ENCODE measurements at regions not wholly inside any gene's neighbourhood (a gene's known extent, or its start where the extent isn't known, plus 50 kb on each side); places are given as distances from the start of the nearest gene placed in this dataset.

DNA sequence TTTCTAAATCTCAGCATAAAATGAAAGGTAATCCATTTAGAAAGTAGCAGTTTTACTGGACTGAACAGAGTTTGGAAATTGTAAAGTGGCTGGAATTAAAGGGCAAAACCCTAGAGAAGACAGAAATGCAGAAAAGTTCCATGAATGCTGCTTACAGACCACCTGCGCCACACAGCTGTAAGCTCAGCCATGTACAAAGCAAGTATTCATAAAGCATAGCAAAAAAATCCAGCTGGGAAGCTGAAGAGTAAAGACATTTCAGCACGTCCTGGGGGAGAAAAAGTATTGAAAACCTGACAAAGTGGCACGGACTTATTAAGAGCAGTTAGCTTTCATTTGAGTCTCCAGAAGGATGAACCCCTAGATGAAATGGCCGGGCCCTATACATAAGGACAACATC, 220.1 kb upstream of the CNTN5 start:
- Mint-ChIP-seq H3K9me3 (peaks cover 3% of the 10 kb centered on the region), H3K4me1 (no peaks in the 10 kb centered on the region), H3K27me3 (no peaks in the 10 kb centered on the region), H3K27ac (no peak overlapping the region), H3K4me3 (no peak overlapping the region), H3K36me3 (ENCODE audit: low read depth) (no peaks in the 10 kb centered on the region)
- no peak for ATAC-seq (replicated peaks)

DNA sequence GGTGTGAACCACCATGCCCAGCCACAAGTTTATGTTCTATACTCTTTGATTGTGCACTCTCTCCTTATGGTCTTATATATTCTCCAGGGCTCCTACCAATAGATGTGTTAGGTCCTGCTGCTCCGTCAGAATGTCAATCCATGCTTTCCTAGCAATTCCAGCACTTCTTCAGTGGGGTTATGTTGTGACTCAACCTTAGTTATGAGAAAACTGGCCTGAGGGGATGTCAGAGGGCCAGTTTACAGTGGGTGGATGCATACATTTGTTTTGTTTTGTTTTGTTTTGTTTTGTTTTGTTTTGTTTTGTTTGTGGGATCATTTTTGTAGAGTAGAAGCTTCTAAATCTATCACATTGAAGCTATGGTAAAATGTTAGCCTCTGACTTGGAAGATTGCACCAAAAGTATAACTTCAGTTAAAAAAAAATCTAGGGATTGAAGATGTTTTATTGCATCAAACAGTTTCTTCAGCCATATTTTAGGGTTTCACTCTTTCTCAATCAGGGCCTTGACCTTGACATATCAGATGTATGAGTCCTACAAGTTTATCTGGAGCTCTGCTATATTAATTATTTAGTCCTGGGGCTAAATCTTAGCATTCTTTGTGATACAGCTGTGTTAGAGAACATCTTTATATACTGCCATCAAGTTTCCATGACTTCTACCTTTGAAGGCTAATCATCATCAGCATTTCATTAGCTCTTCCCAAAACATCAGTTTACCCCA, 191.6 kb upstream of the CNTN5 start:
- no peak overlapping the region for H3K4me3 Mint-ChIP-seq
- ATAC-seq (replicated peaks), result no peak
- no peak overlapping the region for H3K27ac Mint-ChIP-seq
- H3K27me3 Mint-ChIP-seq, result no peaks in the 10 kb centered on the region
- H3K36me3 Mint-ChIP-seq (ENCODE audit: low read depth), result no peaks in the 10 kb centered on the region
- peaks cover 10% of the 10 kb centered on the region for H3K9me3 Mint-ChIP-seq
- H3K4me1 Mint-ChIP-seq, result no peaks in the 10 kb centered on the region

DNA sequence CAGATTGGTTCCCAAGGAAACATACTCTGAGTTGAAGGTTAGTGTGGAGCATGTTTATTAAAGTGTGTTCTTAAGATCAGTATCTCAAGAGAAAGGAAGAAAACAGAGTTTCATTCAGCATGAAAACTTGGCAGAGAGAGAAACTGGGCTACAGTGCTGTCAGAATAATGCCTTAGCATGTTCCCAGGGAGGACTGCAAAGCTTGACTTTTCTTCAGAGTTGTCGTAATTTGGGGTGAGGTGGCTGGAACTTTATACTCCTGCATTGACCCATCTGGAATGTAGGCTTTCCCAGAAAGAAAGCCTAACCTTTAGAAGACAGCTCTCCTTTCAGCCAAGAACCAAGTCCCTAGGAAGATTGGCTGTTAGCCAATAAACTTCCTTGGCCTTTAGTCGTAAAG, 190.8 kb upstream of the CNTN5 start:
- no peaks in the 10 kb centered on the region for H3K4me1 Mint-ChIP-seq
- ATAC-seq (replicated peaks), result no peak
- no peak overlapping the region for H3K4me3 Mint-ChIP-seq
- no peaks in the 10 kb centered on the region for H3K27me3 Mint-ChIP-seq
- no peak overlapping the region for H3K27ac Mint-ChIP-seq
- H3K36me3 Mint-ChIP-seq (ENCODE audit: low read depth), result no peaks in the 10 kb centered on the region
- peaks cover 14% of the 10 kb centered on the region for H3K9me3 Mint-ChIP-seq

DNA sequence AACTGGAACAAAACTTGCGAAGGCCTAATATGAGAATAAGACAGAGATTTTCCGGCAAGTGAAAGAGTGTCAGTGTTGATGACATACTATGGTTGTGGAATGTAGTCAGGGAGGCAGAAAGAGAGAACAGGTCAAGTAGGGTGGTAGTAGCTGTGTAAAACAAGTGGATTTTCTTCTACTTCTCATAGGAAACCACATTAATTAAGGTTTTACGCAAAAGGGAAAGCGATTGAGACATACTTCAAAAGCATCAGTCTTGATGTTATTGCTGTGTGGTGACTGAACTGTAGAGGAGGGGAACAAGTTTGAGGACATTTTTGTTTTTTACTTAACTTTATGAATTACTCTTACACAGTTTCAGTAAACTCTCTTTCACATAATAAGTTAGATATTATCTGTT, 186.0 kb upstream of the CNTN5 start:
- ATAC-seq (replicated peaks), result no peak
- Mint-ChIP-seq H3K27ac (no peak overlapping the region), H3K4me3 (no peak overlapping the region), H3K27me3 (no peaks in the 10 kb centered on the region), H3K4me1 (no peaks in the 10 kb centered on the region), H3K9me3 (peaks cover 9% of the 10 kb centered on the region), H3K36me3 (ENCODE audit: low read depth) (no peaks in the 10 kb centered on the region)

DNA sequence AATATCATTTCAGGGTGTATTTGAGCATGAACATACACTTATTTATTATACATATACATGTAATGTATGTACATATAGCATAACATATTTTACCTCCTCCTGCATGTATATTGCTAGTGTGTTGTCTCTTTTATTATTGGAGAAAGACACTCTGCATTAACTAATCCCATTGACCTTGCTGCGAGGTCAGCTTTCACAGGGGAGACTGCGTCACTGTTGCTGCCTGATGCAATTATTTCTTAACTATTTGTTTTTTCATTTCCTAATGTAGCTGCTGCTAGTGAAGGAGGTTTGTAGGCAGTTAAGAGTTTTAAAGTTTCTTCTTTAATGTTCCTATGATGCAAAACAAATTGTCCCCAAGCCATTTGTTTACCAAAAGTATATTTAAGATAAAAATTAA, 185.4 kb upstream of the CNTN5 start:
- no peaks in the 10 kb centered on the region for H3K4me1 Mint-ChIP-seq
- no peak overlapping the region for H3K4me3 Mint-ChIP-seq
- H3K36me3 Mint-ChIP-seq (ENCODE audit: low read depth), result no peaks in the 10 kb centered on the region
- H3K9me3 Mint-ChIP-seq, result peaks cover 9% of the 10 kb centered on the region
- no peak for ATAC-seq (replicated peaks)
- H3K27ac Mint-ChIP-seq, result no peak overlapping the region
- H3K27me3 Mint-ChIP-seq, result no peaks in the 10 kb centered on the region

DNA sequence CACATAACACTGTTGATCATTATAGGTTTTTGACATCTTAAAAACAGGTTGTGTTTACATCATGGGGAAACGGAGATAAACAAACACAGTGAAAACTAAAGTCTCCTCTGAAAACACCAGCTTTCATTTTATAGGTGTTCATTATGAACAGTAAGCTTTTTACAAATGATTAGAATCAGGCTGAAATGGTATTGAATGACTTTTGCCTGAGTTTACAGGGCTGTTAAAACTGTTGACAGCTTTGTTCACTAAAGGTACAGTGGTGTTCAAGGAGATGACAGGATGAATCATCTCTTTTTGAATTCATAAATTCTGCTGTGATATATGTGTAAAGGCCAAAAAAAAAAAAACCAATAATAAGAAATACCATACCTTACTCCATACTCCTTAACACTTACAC, 184.6 kb upstream of the CNTN5 start:
- Mint-ChIP-seq H3K27me3 (no peaks in the 10 kb centered on the region), H3K9me3 (peaks cover 9% of the 10 kb centered on the region), H3K4me1 (no peaks in the 10 kb centered on the region), H3K36me3 (ENCODE audit: low read depth) (no peaks in the 10 kb centered on the region), H3K27ac (no peak overlapping the region), H3K4me3 (no peak overlapping the region)
- ATAC-seq (replicated peaks), result no peak

DNA sequence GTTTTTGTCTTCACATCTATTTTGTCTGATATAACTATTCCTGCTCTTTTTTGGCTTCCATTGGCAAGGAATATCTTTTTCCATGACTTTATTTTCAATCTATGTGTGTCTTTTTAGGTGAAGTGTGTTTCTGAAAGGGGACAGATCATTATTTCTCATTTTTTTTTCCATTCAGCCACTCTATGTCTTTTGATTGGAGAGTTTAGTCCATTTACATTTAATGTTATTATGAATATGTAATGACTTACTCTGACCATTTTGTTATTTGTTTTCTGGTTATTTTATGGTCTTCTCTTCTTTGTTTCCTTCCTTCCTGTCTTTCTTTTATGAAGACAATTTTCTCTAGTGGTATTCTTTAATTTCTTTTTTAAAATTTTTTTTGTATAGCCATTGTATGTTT, 178.6 kb upstream of the CNTN5 start:
- no peak for ATAC-seq (replicated peaks)
- Mint-ChIP-seq H3K27me3 (no peaks in the 10 kb centered on the region), H3K4me1 (no peaks in the 10 kb centered on the region), H3K4me3 (no peak overlapping the region), H3K36me3 (ENCODE audit: low read depth) (no peaks in the 10 kb centered on the region), H3K9me3 (peaks cover 13% of the 10 kb centered on the region), H3K27ac (no peak overlapping the region)

DNA sequence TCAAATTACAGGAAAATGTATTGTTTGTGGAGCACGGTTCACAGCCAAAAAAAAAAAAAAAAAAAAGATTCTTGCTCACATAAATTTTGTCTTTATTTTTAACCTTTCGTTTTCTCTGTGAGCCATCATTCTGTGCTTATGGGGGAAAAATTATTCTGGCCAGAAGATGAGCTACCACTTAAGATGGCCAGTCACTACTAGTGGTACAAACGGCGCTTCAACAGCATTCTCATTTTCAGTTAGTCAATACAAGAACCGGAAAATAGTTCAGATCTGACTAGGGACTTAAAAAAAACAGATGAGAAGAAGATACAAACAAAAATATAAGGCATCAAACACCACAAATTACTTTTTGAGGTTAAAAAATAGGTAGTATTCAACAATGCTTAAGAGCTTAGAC, 158.6 kb upstream of the CNTN5 start:
- Mint-ChIP-seq H3K36me3 (ENCODE audit: low read depth) (no peaks in the 10 kb centered on the region), H3K9me3 (peaks cover 24% of the 10 kb centered on the region), H3K4me3 (no peak overlapping the region), H3K27me3 (no peaks in the 10 kb centered on the region), H3K27ac (no peak overlapping the region), H3K4me1 (no peaks in the 10 kb centered on the region)
- ATAC-seq (replicated peaks), result no peak

DNA sequence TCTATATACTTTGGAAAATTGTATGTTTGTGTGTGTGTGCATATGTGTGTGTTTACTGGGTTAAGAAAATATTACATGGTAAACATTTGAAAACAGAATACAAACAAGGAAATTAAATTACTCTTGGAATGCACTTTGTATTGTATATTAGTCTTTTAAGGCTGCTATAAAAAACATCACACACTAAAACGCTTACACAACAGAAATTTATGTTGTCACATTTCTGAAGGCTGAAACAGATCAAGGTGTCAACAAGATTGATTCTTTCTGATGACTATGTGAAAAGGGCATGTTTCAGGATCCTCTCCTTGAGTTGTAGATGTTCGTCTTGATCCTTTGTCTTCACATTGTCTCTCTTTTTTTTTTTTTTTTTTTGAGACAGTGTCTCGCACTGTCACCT, 149.1 kb upstream of the CNTN5 start:
- H3K27me3 Mint-ChIP-seq, result no peaks in the 10 kb centered on the region
- no peak overlapping the region for H3K27ac Mint-ChIP-seq
- no peaks in the 10 kb centered on the region for H3K4me1 Mint-ChIP-seq
- no peak for ATAC-seq (replicated peaks)
- no peak overlapping the region for H3K4me3 Mint-ChIP-seq
- no peaks in the 10 kb centered on the region for H3K36me3 Mint-ChIP-seq (ENCODE audit: low read depth)
- H3K9me3 Mint-ChIP-seq, result peaks cover 17% of the 10 kb centered on the region

DNA sequence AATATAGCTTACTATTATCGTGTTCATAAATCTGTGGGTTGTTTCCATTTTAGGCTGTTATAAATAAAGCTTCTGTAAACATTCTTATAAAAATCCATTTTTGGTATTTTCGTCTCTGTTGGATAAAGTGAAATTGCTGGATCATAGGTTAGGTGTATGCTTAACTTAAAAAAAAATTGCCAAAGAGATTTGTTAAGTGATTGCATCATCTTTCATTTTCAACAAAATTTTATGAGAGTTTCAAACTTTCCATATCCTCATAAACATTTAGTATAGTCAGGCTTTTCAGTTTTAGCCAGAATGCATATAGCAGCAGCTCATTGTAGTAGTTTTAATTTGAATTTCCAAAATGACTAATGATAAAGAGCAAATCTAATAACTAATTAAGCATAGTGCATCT, 146.7 kb upstream of the CNTN5 start:
- H3K27me3 Mint-ChIP-seq, result no peaks in the 10 kb centered on the region
- no peaks in the 10 kb centered on the region for H3K36me3 Mint-ChIP-seq (ENCODE audit: low read depth)
- H3K27ac Mint-ChIP-seq, result no peak overlapping the region
- no peak overlapping the region for H3K4me3 Mint-ChIP-seq
- no peak for ATAC-seq (replicated peaks)
- no peaks in the 10 kb centered on the region for H3K4me1 Mint-ChIP-seq
- H3K9me3 Mint-ChIP-seq, result peaks cover 13% of the 10 kb centered on the region

DNA sequence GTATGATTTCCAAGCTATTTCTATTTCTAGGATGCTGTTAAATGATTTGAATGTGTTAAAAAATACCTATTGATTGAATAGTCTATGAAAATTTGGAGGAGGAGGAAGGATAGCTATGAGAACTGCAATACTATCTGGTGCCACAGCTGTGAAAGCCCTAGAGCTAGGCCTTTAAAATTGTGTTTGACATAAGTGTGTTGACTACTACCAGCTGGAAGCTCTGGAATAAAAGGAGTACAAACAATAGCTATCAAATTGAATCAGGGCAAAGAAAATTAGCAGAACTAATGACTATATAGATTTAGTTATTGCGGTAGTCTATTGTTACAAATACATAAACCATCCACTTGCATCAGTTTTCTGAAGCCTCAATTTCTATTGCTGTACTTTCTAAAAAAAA, 124.8 kb upstream of the CNTN5 start:
- no peak for ATAC-seq (replicated peaks)
- Mint-ChIP-seq H3K27me3 (no peaks in the 10 kb centered on the region), H3K9me3 (peaks cover 20% of the 10 kb centered on the region), H3K27ac (no peak overlapping the region), H3K4me1 (no peaks in the 10 kb centered on the region), H3K4me3 (no peak overlapping the region), H3K36me3 (ENCODE audit: low read depth) (no peaks in the 10 kb centered on the region)

DNA sequence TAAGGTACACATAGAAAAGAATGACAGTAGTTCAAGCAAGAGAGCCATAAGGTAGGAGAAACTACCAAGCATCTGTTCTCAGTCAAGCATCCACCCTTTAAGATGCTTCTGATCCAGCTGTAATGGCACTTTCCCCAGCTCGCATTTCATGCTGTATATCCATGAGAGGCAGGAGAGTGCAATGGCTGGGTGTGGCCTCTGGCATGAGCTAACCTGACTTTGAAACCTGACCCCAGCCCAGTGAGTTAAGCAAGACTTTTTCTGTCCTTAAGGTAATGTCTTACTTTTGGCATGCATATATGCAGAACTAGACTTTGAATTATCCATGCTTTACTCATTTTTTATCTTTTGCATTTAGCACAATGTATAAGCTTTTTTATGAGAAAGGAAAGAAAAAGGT, 79.8 kb upstream of the CNTN5 start:
- peaks cover 7% of the 10 kb centered on the region for H3K9me3 Mint-ChIP-seq
- no peaks in the 10 kb centered on the region for H3K36me3 Mint-ChIP-seq (ENCODE audit: low read depth)
- H3K27me3 Mint-ChIP-seq, result no peaks in the 10 kb centered on the region
- ATAC-seq (replicated peaks), result no peak
- no peaks in the 10 kb centered on the region for H3K4me1 Mint-ChIP-seq
- H3K27ac Mint-ChIP-seq, result no peak overlapping the region
- no peak overlapping the region for H3K4me3 Mint-ChIP-seq

DNA sequence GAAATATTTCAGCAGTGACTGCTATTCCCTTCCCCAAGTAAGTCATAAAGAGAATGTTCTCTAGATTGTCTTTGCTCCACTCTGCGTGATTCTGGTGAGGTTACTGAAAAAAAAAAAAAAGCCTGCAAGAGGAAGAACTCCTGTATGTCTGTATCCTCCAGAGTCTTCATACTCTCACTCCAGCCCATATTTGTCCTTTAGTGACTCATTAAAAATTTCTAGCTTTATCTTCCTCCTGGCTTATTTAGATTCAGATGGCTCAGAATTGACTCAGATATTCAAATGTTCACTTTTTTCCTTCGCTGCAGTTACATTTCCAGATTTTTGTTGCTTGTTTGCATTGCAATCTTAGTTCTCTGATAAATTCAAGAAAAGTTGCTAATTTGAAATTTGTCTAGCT, 76.3 kb upstream of the CNTN5 start:
- peaks cover 3% of the 10 kb centered on the region for H3K9me3 Mint-ChIP-seq
- no peak overlapping the region for H3K4me3 Mint-ChIP-seq
- no peaks in the 10 kb centered on the region for H3K36me3 Mint-ChIP-seq (ENCODE audit: low read depth)
- H3K4me1 Mint-ChIP-seq, result no peaks in the 10 kb centered on the region
- no peak for ATAC-seq (replicated peaks)
- H3K27me3 Mint-ChIP-seq, result no peaks in the 10 kb centered on the region
- no peak overlapping the region for H3K27ac Mint-ChIP-seq

DNA sequence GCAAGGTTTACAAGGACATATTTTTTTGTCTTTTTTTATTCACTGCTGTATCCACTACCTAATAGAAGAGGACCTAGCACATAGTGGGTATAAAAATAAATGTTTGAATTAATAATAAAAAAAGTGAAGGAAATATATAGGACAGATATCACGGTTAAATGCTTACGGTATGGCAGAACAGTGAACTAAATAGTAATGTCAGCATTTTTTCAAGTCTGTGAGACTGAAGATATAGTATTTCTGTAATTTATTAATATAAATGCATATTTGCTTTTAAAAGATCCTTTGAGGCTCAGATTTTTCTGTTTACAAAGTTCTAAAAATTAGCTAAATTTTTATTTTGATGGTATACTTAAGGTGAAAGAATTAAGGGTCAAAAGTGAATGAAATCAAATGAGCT, 68.6 kb upstream of the CNTN5 start:
- no peak overlapping the region for H3K4me3 Mint-ChIP-seq
- H3K27me3 Mint-ChIP-seq, result no peaks in the 10 kb centered on the region

DNA sequence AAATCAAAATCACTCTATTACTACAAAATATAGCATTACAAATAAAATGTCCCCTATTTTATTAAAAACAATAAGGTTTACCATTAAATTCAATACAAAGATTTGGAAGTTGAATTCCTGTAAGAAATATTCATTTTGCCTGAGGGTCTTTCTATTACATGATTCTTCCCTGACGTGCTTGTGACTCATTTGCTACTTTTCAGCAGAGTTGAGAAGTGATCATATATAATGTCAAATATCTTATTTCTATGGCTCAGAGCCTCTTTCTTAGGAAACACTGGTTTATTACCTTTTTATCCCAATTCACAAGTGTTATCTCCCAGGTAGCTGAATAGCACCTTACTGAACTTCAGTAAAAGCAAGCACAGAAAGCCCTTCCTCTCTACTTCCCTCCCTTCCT, 65.2 kb upstream of the CNTN5 start:
- no peaks in the 10 kb centered on the region for H3K4me1 Mint-ChIP-seq
- no peak overlapping the region for H3K27ac Mint-ChIP-seq
- peaks cover 11% of the 10 kb centered on the region for H3K9me3 Mint-ChIP-seq
- no peak for ATAC-seq (replicated peaks)
- no peaks in the 10 kb centered on the region for H3K27me3 Mint-ChIP-seq
- H3K36me3 Mint-ChIP-seq (ENCODE audit: low read depth), result no peaks in the 10 kb centered on the region
- H3K4me3 Mint-ChIP-seq, result no peak overlapping the region

More for the DNA sequence above, 68.6 kb upstream of the CNTN5 start:
- peaks cover 8% of the 10 kb centered on the region for H3K9me3 Mint-ChIP-seq
- ATAC-seq (replicated peaks), result no peak
- no peaks in the 10 kb centered on the region for H3K4me1 Mint-ChIP-seq
- H3K36me3 Mint-ChIP-seq (ENCODE audit: low read depth), result no peaks in the 10 kb centered on the region
- H3K27ac Mint-ChIP-seq, result no peak overlapping the region

DNA sequence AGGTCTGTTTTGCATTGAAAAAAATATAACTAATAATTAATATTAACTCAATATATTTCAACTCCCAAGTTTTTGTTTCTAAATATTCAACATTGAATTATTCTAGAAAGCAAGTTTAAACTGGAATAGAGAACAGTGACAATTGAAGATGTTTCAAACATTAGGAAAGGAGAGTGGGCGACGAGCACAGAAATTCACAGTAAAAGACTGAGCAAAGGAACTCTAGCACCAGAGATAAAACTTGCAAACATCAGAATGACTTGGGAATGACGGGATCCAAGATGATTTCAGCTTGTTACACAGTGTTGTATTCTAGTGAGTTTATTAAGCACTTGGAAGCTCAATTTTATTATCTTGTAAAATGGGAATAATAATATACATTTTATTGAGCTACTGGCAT, 56.6 kb upstream of the CNTN5 start:
- Mint-ChIP-seq H3K9me3 (peaks cover 6% of the 10 kb centered on the region), H3K36me3 (ENCODE audit: low read depth) (no peaks in the 10 kb centered on the region), H3K4me3 (no peak overlapping the region), H3K27ac (no peak overlapping the region), H3K4me1 (no peaks in the 10 kb centered on the region), H3K27me3 (no peaks in the 10 kb centered on the region)
- ATAC-seq (replicated peaks), result no peak
